ENCODE measurements at regions not wholly inside any gene's neighbourhood (a gene's known extent, or its start where the extent isn't known, plus 50 kb on each side); places are given as distances from the start of the nearest gene placed in this dataset.
"Not testable (repeated sequence)": the region's sequence is repeated elsewhere in the genome, so short reads cannot be mapped to it uniquely, and the experiment has no call there.

DNA sequence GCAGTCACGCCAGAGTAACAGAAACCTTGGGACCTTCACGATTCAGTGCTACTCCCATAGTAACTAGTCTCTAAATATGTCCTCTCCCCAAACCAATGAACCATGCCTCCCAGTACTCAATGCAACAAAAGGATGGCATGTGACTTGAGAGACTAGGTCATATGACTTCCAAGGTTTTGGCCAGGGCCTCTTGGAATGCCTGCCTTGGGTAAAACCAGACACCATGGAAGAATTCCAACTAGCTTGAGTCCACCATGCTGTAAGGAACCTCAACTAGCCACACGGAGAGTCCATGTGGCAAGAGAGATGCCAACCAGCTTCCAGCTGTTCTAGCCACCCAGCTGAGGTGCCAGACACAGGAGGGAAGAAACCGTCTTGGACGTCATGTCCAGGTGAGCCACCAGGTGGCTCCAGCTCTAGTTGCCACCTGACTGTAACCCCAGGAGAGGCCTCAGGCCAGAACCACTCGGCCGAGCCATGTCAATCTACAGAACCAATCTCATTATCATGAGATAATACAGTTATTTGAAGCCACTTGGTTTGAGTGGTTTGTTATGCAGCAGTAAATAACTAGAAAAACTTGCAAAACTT is 115.0 kb downstream of the SYF2 start:
- H3K27me3 Mint-ChIP-seq (ENCODE audit: low read depth): peaks cover 44% of the 10 kb centered on the region
- no peak overlapping the region for H3K27ac Mint-ChIP-seq
- TF ChIP-seq, protein P1, sequence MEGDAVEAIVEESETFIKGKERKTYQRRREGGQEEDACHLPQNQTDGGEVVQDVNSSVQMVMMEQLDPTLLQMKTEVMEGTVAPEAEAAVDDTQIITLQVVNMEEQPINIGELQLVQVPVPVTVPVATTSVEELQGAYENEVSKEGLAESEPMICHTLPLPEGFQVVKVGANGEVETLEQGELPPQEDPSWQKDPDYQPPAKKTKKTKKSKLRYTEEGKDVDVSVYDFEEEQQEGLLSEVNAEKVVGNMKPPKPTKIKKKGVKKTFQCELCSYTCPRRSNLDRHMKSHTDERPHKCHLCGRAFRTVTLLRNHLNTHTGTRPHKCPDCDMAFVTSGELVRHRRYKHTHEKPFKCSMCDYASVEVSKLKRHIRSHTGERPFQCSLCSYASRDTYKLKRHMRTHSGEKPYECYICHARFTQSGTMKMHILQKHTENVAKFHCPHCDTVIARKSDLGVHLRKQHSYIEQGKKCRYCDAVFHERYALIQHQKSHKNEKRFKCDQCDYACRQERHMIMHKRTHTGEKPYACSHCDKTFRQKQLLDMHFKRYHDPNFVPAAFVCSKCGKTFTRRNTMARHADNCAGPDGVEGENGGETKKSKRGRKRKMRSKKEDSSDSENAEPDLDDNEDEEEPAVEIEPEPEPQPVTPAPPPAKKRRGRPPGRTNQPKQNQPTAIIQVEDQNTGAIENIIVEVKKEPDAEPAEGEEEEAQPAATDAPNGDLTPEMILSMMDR (IDR thresholded peaks at IDR 0.05; ENCODE audit: unreplicated experiment in 3 of 3): no peak
- H3K9me3 Mint-ChIP-seq: peaks cover 2% of the 10 kb centered on the region
- H3K36me3 Mint-ChIP-seq (ENCODE audit: low read depth): no peaks in the 10 kb centered on the region
- peaks cover 6% of the 10 kb centered on the region for H3K4me1 Mint-ChIP-seq
- H3K4me3 Mint-ChIP-seq: no peak overlapping the region

DNA sequence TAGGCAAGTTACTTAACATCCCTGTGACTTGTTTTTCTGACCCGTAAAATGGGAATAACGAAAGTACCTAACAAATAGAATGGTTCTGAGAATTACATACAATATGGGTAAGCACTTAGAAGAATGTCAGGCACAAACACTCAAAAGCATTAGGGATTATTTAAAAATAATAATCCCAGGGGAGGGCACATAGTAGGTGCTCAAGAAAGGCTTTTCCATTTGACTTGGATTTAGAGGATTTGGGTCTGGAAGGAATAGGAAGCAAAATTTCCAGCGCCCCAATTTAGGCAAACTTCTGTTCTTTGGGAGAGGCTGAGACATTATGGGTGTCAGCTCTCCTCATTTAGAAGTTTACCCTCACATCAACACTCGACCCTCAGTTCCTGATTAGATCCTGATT is 115.5 kb downstream of the SYF2 start:
- Mint-ChIP-seq H3K9me3 (peaks cover 2% of the 10 kb centered on the region), H3K4me3 (no peak overlapping the region), H3K4me1 (peaks cover 6% of the 10 kb centered on the region), H3K36me3 (ENCODE audit: low read depth) (no peaks in the 10 kb centered on the region), H3K27ac (no peak overlapping the region), H3K27me3 (ENCODE audit: low read depth) (peaks cover 48% of the 10 kb centered on the region)
- TF ChIP-seq, protein P1 (IDR thresholded peaks at IDR 0.05; ENCODE audit: unreplicated experiment in 3 of 3): no peak

DNA sequence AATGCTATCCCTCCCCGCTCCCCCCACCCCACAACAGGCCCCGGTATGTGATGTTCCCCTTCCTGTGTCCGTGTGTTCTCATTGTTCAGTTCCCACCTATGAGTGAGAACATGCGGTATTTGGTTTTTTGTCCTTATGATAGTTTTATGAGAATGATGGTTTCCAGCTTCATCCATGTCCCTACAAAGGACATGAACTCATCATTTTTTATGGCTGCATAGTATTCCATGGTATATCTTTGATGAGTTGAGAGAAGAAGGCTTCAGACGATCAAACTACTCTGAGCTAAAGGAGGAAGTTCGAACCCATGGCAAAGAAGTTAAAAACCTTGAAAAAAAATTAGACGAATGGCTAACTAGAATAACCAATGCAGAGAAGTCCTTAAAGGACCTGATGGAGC is 116.2 kb downstream of the SYF2 start:
- not testable (repeated sequence) for H3K9me3 Mint-ChIP-seq; H3K27ac Mint-ChIP-seq; H3K36me3 Mint-ChIP-seq (ENCODE audit: low read depth); H3K4me3 Mint-ChIP-seq; H3K4me1 Mint-ChIP-seq
- peaks cover 51% of the 10 kb centered on the region for H3K27me3 Mint-ChIP-seq (ENCODE audit: low read depth)

DNA sequence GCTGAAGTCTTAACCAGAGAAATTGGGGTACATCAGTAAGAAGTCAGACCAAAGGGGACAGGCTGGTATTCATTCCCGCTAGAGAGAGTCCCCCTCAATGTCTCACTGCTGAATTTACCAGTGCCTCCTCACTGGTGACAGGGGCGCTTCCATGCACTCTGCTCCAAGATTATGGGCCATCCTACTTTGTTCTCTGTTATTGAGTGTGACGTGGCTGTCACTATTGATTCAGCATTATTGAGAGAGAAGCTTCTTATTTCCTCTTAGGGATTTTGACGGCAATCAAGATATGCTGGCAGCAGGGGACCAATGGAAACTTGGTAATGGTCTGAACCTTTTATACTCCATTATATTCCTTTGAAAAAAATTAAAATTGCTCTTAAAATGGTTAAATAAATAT is 118.6 kb downstream of the SYF2 start:
- H3K4me1 Mint-ChIP-seq: peaks cover 6% of the 10 kb centered on the region
- no peak overlapping the region for H3K4me3 Mint-ChIP-seq
- no peaks in the 10 kb centered on the region for H3K36me3 Mint-ChIP-seq (ENCODE audit: low read depth)
- peaks cover 10% of the 10 kb centered on the region for H3K9me3 Mint-ChIP-seq
- no peak overlapping the region for H3K27ac Mint-ChIP-seq
- peaks cover 53% of the 10 kb centered on the region for H3K27me3 Mint-ChIP-seq (ENCODE audit: low read depth)
- TF ChIP-seq, protein P1 (IDR thresholded peaks at IDR 0.05; ENCODE audit: unreplicated experiment in 3 of 3): no peak

DNA sequence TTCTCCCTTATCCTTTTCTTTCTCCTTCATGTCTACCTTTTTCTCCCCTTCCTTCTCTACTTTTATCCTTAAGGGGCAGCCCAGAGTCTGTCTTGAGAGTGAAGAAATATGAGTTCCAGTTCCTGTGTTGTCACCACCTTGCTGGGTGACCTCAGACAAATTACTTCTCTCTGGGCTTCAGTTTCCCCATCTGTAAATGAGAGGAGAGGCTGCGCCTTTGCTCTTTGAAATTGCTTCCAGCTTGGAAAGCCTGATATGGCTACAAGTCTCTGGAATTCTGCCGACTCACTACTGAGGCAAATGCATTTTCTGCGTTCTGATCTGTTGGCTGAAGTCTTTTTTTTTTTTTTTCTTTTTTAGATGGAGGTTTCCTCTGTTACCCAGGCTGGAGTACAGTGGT is 119.2 kb downstream of the SYF2 start:
- Mint-ChIP-seq H3K4me1 (peaks cover 6% of the 10 kb centered on the region), H3K4me3 (no peak overlapping the region), H3K27ac (peak overlapping the region in 2 of 3 experiments; percentile 20 to 46), H3K36me3 (ENCODE audit: low read depth) (no peaks in the 10 kb centered on the region), H3K9me3 (peaks cover 10% of the 10 kb centered on the region), H3K27me3 (ENCODE audit: low read depth) (peaks cover 53% of the 10 kb centered on the region)
- TF ChIP-seq, protein P1 (IDR thresholded peaks at IDR 0.05; ENCODE audit: unreplicated experiment in 3 of 3): no peak

DNA sequence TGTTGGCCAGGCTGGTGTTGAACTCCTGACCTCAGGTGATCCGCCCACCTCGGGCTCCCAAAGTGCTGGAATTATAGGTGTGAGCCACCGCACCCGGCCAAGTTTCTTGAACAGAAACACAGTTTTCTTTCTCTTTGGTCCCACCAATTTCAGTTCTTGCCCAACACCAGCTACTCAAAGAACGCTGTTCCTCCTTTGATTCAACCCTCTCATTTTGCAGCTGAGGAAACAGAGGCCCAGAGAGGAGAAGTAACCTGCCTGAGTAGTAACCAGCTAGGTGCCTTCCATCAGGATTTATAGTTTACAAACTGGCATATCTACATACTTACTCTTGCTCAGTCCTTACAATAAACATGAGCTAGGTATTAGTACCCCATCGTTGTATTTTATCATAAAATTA is 119.9 kb downstream of the SYF2 start:
- Mint-ChIP-seq H3K27me3 (ENCODE audit: low read depth) (peaks cover 53% of the 10 kb centered on the region), H3K27ac (no peak overlapping the region), H3K4me3 (no peak overlapping the region), H3K9me3 (peaks cover 10% of the 10 kb centered on the region), H3K4me1 (peaks cover 6% of the 10 kb centered on the region), H3K36me3 (ENCODE audit: low read depth) (no peaks in the 10 kb centered on the region)
- TF ChIP-seq, protein P1 (IDR thresholded peaks at IDR 0.05; ENCODE audit: unreplicated experiment in 3 of 3): no peak

Measured in nephron (organoid).